HCT116 (cell line): ENCODE measurements at regions not wholly inside any gene's neighbourhood (a gene's known extent, or its start where the extent isn't known, plus 50 kb on each side); places are given as distances from the start of the nearest gene placed in this dataset.

Experiments used
- ATAC-seq: fragments of 200-7000 bp; cut with Tn5 transposase; 2 replicates; pipeline ENCODE4 v1.9.1; 2020; ENCODE audit warnings: mild to moderate bottlenecking, moderate library complexity
- BruUV-seq: library from RNA; stranded (reverse); fragments of 400-500 nt; replicated peaks from 2 replicates; lab custom pipeline; 2021; lab: Mats Ljungman, UMichigan
- CTCF ChIA-PET: fragments of 300-600 bp; sonication (Branson Sonifier 250); formaldehyde crosslinking; loops from one replicate; lab custom pipeline; 2021; ENCODE audit warnings: antibody characterized with exemption; lab: Charles Lee
- POLR2A ChIA-PET: fragments of 300-600, 350-600 bp; sonication (Branson Sonifier 250); formaldehyde crosslinking; loops from one replicate; lab custom pipeline; 2021; ENCODE audit warnings: antibody characterized with exemption; lab: Charles Lee
- RAD21 ChIA-PET, 2 experiments: fragments of 300-600 bp; sonication (Branson Sonifier 250); formaldehyde crosslinking; loops; one replicate each; lab custom pipeline; 2023; ENCODE audit warnings: low total read pairs in 2 of 2; ENCODE audit not compliant: uncharacterized antibody in 2 of 2, unreplicated experiment in 2 of 2, low non-redundant PET in 1 of 2; lab: Charles Lee
- DNase-seq: peaks from one replicate; pipeline ENCODE4 v3.0.0-alpha.2; 2010; ENCODE audit warnings: low read depth, low spot score
- H2AFZ ChIP-seq: fragments of 200-600 bp; shearing (Covaris generic), sonication (generic); 2 replicates; pipeline ENCODE4 v1.6.1; 2017; ENCODE audit warnings: low read depth, mixed run types, mixed read lengths, antibody characterized with exemption, low read length; ENCODE audit not compliant: poor library complexity, severe bottlenecking
- H3K27ac ChIP-seq: 2 replicates; pipeline ENCODE4 v1.5.1; 2012; ENCODE audit warnings: low read depth, low read length
- H3K27me3 ChIP-seq: fragments of 200-600 bp; sonication (generic); 2 replicates; pipeline ENCODE4 v1.6.1; 2016; ENCODE audit warnings: mixed run types, low read length, mixed read lengths; ENCODE audit not compliant: insufficient read depth
- H3K36me3 ChIP-seq, 2 experiments: fragments of 200-500 bp in 1 of 2; fragments of 200-600 bp in 1 of 2; sonication (Bioruptor generic) in 1 of 2; sonication (generic) in 1 of 2; 2 replicates each; pipeline versions ENCODE4 v1.5.1 to v1.6.1; 2014 to 2016; ENCODE audit warnings: low read length in 2 of 2, inconsistent platforms in 1 of 2, mixed read lengths in 1 of 2, mixed run types in 1 of 2; ENCODE audit not compliant: insufficient read depth in 2 of 2, control insufficient read depth in 1 of 2
- H3K4me1 ChIP-seq, 2 experiments: fragments of 200-600 bp in 1 of 2; sonication (generic) in 1 of 2; 2 replicates each; pipeline versions ENCODE4 v1.5.1 to v1.6.1; 2012 to 2017; ENCODE audit warnings: low read length in 2 of 2, inconsistent platforms in 1 of 2, mild to moderate bottlenecking in 1 of 2, mixed read lengths in 1 of 2, mixed run types in 1 of 2, moderate library complexity in 1 of 2; ENCODE audit not compliant: insufficient read depth in 2 of 2, control insufficient read depth in 1 of 2
- H3K4me2 ChIP-seq: fragments of 200-600 bp; sonication (generic); 2 replicates; pipeline ENCODE4 v1.6.1; 2017; ENCODE audit warnings: mixed run types, low read length, mixed read lengths
- H3K4me3 ChIP-seq, 2 experiments: fragments of 200-600 bp in 1 of 2; sonication (generic) in 1 of 2; replicated peaks in 1 of 2; 2 replicates each; pipeline ENCODE4 v1.5.1; 2011 to 2016; ENCODE audit warnings: low read length in 2 of 2, control low read depth in 1 of 2, low read depth in 1 of 2, mild to moderate bottlenecking in 1 of 2, mixed read lengths in 1 of 2, mixed run types in 1 of 2
- H3K79me2 ChIP-seq: fragments of 200-600 bp; sonication (generic); 2 replicates; pipeline ENCODE4 v1.6.1; 2017; ENCODE audit warnings: mild to moderate bottlenecking, mixed run types, low read length, moderate library complexity, mixed read lengths; ENCODE audit not compliant: insufficient read depth
- H3K9ac ChIP-seq: fragments of 200-600 bp; sonication (generic); 2 replicates; pipeline ENCODE4 v1.6.1; 2016; ENCODE audit warnings: low read length, mixed read lengths
- H3K9me2 ChIP-seq: fragments of 200-600 bp; sonication (generic), shearing (Covaris generic); 2 replicates; pipeline ENCODE4 v1.6.1; 2017; ENCODE audit warnings: mixed run types, mild to moderate bottlenecking, moderate library complexity; ENCODE audit not compliant: insufficient read depth
- H3K9me3 ChIP-seq, 2 experiments: fragments of 200-500 bp in 1 of 2; fragments of 200-600 bp in 1 of 2; sonication (Bioruptor generic) in 1 of 2; sonication (generic) in 1 of 2; 2 replicates each; pipeline ENCODE4 v1.6.1; 2014 to 2017; ENCODE audit warnings: low read length in 2 of 2, mixed read lengths in 2 of 2, inconsistent platforms in 1 of 2, low read depth in 1 of 2, mild to moderate bottlenecking in 1 of 2, mixed run types in 1 of 2, moderate library complexity in 1 of 2; ENCODE audit not compliant: control insufficient read depth in 1 of 2, insufficient read depth in 1 of 2
- H4K20me1 ChIP-seq: fragments of 200-600 bp; sonication (generic), shearing (Covaris generic); 2 replicates; pipeline ENCODE4 v1.6.1; 2017; ENCODE audit warnings: mixed run types, mild to moderate bottlenecking, moderate library complexity; ENCODE audit not compliant: insufficient read depth
- CBX3 ChIP-seq: IDR thresholded peaks from 2 replicates; pipeline ENCODE4 v1.6.1; 2012; ENCODE audit warnings: low read depth
- EGR1 ChIP-seq: IDR thresholded peaks from 2 replicates; pipeline ENCODE4 v1.6.1; 2012; ENCODE audit warnings: low read depth
- ELF1 ChIP-seq: IDR thresholded peaks from 2 replicates; pipeline ENCODE4 v1.6.1; 2012; ENCODE audit warnings: low read depth, borderline replicate concordance
- EZH2 ChIP-seq: fragments of 200-600 bp; sonication (generic); IDR thresholded peaks from 2 replicates; pipeline ENCODE4 v1.6.1; 2017; ENCODE audit warnings: antibody characterized with exemption, mixed run types
- POLR2A ChIP-seq: IDR thresholded peaks from 2 replicates; pipeline ENCODE4 v1.7.0; 2011; ENCODE audit warnings: borderline replicate concordance; ENCODE audit not compliant: insufficient read depth, insufficient read length; ENCODE audit errors: extremely low read depth
- POLR2AphosphoS5 ChIP-seq: IDR thresholded peaks from 2 replicates; pipeline ENCODE4 v1.6.1; 2011; ENCODE audit warnings: mild to moderate bottlenecking, low read depth, low read length, moderate library complexity
- RAD21 ChIP-seq: IDR thresholded peaks from 2 replicates; pipeline ENCODE4 v1.6.1; 2012; ENCODE audit warnings: low read depth, mild to moderate bottlenecking
- ZBTB33 ChIP-seq: IDR thresholded peaks from 2 replicates; pipeline ENCODE4 v1.6.1; 2011; ENCODE audit warnings: mild to moderate bottlenecking, low read length, moderate library complexity; ENCODE audit not compliant: insufficient replicate concordance; ENCODE audit errors: extremely low read depth
- ZFX ChIP-seq: fragments of 450-650 bp; IDR thresholded peaks from 2 replicates; pipeline ENCODE4 v1.6.1; 2017
- intact Hi-C: fragments of 100-400 bp; cut with micrococcal nuclease; formaldehyde crosslinking; loops from 2 replicates; pipeline ENCODE4 v1.10.0; 2022

- ChIA-PET RAD21 (no interaction called here), POLR2A (no interaction called here), CTCF (no interaction called here)
- ATAC-seq, result no peak
- H3K36me3 ChIP-seq, result no peaks in the 10 kb centered on the region
- no peak overlapping the region for H3K4me2 ChIP-seq
- no peaks in the 10 kb centered on the region for H3K27me3 ChIP-seq
- no peak overlapping the region for H2AFZ ChIP-seq
- H3K9me2 ChIP-seq, result no peaks in the 10 kb centered on the region
- no peaks in the 10 kb centered on the region for H3K4me1 ChIP-seq
- no peak overlapping the region for H3K4me3 ChIP-seq
- no peaks in the 10 kb centered on the region for H4K20me1 ChIP-seq
- no peaks in the 10 kb centered on the region; the same call in 1 of the 2 replicates for H3K79me2 ChIP-seq
- no peak overlapping the region for H3K9ac ChIP-seq
- TF ChIP-seq CBX3, result no peak
- no peak for TF ChIP-seq POLR2A
- TF ChIP-seq ZBTB33, result no peak
- no peak for TF ChIP-seq EGR1
- TF ChIP-seq POLR2AphosphoS5, result no peak
- intact Hi-C loops, result no loop called here
- no peak overlapping the region for H3K27ac ChIP-seq
- no TSS peak for BruUV-seq
- no peak for DNase-seq
- H3K9me3 ChIP-seq, result no peaks in the 10 kb centered on the region
These were observed 188.6 kb upstream of the DMRT1 start for GRCh38 chr9:652914-653313.

DNA sequence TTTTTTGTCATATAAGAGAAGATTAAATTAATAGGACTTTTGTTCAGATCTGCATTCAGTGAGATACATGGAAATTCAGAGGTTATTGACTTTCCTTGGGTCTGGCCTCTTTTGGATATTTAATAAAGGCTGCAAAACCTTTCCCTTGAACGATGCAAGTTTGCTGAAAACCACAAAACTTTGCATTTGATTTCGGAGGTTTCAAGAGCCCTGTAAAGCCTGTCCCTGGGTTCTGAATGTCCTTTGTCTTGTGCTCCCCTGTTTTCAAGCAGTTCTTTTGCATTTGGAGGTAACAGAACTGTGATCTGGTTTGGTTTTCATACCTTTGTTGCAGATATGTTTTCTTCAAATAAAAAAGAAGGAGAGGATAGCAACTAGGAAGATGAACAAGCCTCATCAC lies 188.1 kb upstream of the DMRT1 start:
- POLR2A ChIA-PET, result no interaction called here
- BruUV-seq, result no TSS peak

More for the DNA sequence above, 188.1 kb upstream of the DMRT1 start:
- RAD21 ChIA-PET, result no interaction called here
- TF ChIP-seq ZFX, result no peak
- no peak for TF ChIP-seq ELF1
- TF ChIP-seq ZBTB33, result no peak
- no peak for TF ChIP-seq RAD21
- TF ChIP-seq EZH2, result no peak
- TF ChIP-seq POLR2A, result no peak
- no peak overlapping the region for H3K4me3 ChIP-seq
- ATAC-seq (no peak), DNase-seq (no peak)
- no peak overlapping the region for H3K4me2 ChIP-seq
- no peaks in the 10 kb centered on the region for H3K27me3 ChIP-seq
- H2AFZ ChIP-seq, result no peak overlapping the region
- H3K79me2 ChIP-seq, result no peaks in the 10 kb centered on the region; the same call in 1 of the 2 replicates
- CTCF ChIA-PET, result no interaction called here
- H3K36me3 ChIP-seq, result no peaks in the 10 kb centered on the region
- no peaks in the 10 kb centered on the region for H3K9me3 ChIP-seq
- no peak overlapping the region for H3K9ac ChIP-seq
- H3K4me1 ChIP-seq, result no peaks in the 10 kb centered on the region
- intact Hi-C loops, result no loop called here
- H4K20me1 ChIP-seq, result no peaks in the 10 kb centered on the region
- no peaks in the 10 kb centered on the region for H3K9me2 ChIP-seq
- H3K27ac ChIP-seq, result no peak overlapping the region
